ENCODE measurements at regions not wholly inside any gene's neighbourhood (a gene's known extent, or its start where the extent isn't known, plus 50 kb on each side); places are given as distances from the start of the nearest gene placed in this dataset.

- Histone ChIP-seq H3F3A (ENCODE audit: insufficient read depth) (no peaks in the 10 kb centered on the region), H4K20me1 (ENCODE audit: low read depth, low read length) (no peaks in the 10 kb centered on the region), H3K9me2 (replicated peaks; ENCODE audit: insufficient read depth, low read length) (no peaks in the 10 kb centered on the region), H3K36me3 (ENCODE audit: low read length) (no peaks in the 10 kb centered on the region), H3K9ac (ENCODE audit: low read length) (no peak overlapping the region), H3K4me2 (ENCODE audit: low read depth, low read length, poor library complexity, severe bottlenecking) (no peak overlapping the region), H3K79me2 (ENCODE audit: insufficient read depth, low read length) (no peaks in the 10 kb centered on the region), H3K27me3 (ENCODE audit: low read length) (0 out of 2 replicates have a peak, but pooled peaks cover 3% of the 10 kb centered on the region), H2AFZ (ENCODE audit: low read depth, low read length, severe bottlenecking) (no peak overlapping the region), H3K4me3 (ENCODE audit: insufficient read depth, low read length, poor library complexity, severe bottlenecking) (no peak overlapping the region), H3K27ac (ENCODE audit: low read depth, low read length) (no peak overlapping the region), H3K9me3 (ENCODE audit: insufficient read depth, low read length) (no peaks in the 10 kb centered on the region)
- no peak for TF ChIP-seq CTCF (IDR thresholded peaks at IDR 0.05; ENCODE audit: insufficient read depth, low read length, poor library complexity, severe bottlenecking)
- no peak for TF ChIP-seq EZH2phosphoT487 (conservative IDR thresholded peaks at IDR 0.05; ENCODE audit: low read length)
These were observed 268.6 kb downstream of the CYRIA start for GRCh38 chr2:16396986-16397385.

GRCh38 chr2:16396171-16396570 is 269.5 kb downstream of the CYRIA start:
- no peaks in the 10 kb centered on the region for H3K79me2 ChIP-seq (ENCODE audit: insufficient read depth, low read length)
- H3F3A ChIP-seq (ENCODE audit: insufficient read depth), result no peaks in the 10 kb centered on the region
- H3K9me3 ChIP-seq (ENCODE audit: insufficient read depth, low read length), result no peaks in the 10 kb centered on the region
- H3K9me2 ChIP-seq (replicated peaks; ENCODE audit: insufficient read depth, low read length), result no peaks in the 10 kb centered on the region
- TF ChIP-seq CTCF (IDR thresholded peaks at IDR 0.05; ENCODE audit: insufficient read depth, low read length, poor library complexity, severe bottlenecking), result no peak
- TF ChIP-seq EZH2phosphoT487 (conservative IDR thresholded peaks at IDR 0.05; ENCODE audit: low read length), result no peak
- H4K20me1 ChIP-seq (ENCODE audit: low read depth, low read length), result no peaks in the 10 kb centered on the region
- no peak overlapping the region for H3K4me3 ChIP-seq (ENCODE audit: insufficient read depth, low read length, poor library complexity, severe bottlenecking)
- H3K36me3 ChIP-seq (ENCODE audit: low read length), result no peaks in the 10 kb centered on the region
- H3K27me3 ChIP-seq (ENCODE audit: low read length), result 0 out of 2 replicates have a peak, but pooled peaks cover 3% of the 10 kb centered on the region
- no peak overlapping the region for H3K4me2 ChIP-seq (ENCODE audit: low read depth, low read length, poor library complexity, severe bottlenecking)
- no peak overlapping the region for H3K27ac ChIP-seq (ENCODE audit: low read depth, low read length)
- H2AFZ ChIP-seq (ENCODE audit: low read depth, low read length, severe bottlenecking), result no peak overlapping the region
- no peak overlapping the region for H3K9ac ChIP-seq (ENCODE audit: low read length)

GRCh38 chr2:16395601-16396000 is 270.0 kb downstream of the CYRIA start:
- Histone ChIP-seq H3F3A (ENCODE audit: insufficient read depth) (no peaks in the 10 kb centered on the region), H3K36me3 (ENCODE audit: low read length) (no peaks in the 10 kb centered on the region), H3K4me2 (ENCODE audit: low read depth, low read length, poor library complexity, severe bottlenecking) (no peak overlapping the region), H3K27me3 (ENCODE audit: low read length) (0 out of 2 replicates have a peak, but pooled peaks cover 3% of the 10 kb centered on the region), H3K79me2 (ENCODE audit: insufficient read depth, low read length) (no peaks in the 10 kb centered on the region), H4K20me1 (ENCODE audit: low read depth, low read length) (no peaks in the 10 kb centered on the region), H3K4me3 (ENCODE audit: insufficient read depth, low read length, poor library complexity, severe bottlenecking) (no peak overlapping the region), H2AFZ (ENCODE audit: low read depth, low read length, severe bottlenecking) (no peak overlapping the region), H3K27ac (ENCODE audit: low read depth, low read length) (no peak overlapping the region), H3K9me3 (ENCODE audit: insufficient read depth, low read length) (no peaks in the 10 kb centered on the region), H3K9ac (ENCODE audit: low read length) (no peak overlapping the region), H3K9me2 (replicated peaks; ENCODE audit: insufficient read depth, low read length) (no peaks in the 10 kb centered on the region)
- no peak for TF ChIP-seq EZH2phosphoT487 (conservative IDR thresholded peaks at IDR 0.05; ENCODE audit: low read length)
- no peak for TF ChIP-seq CTCF (IDR thresholded peaks at IDR 0.05; ENCODE audit: insufficient read depth, low read length, poor library complexity, severe bottlenecking)
